Vagina (tissue), 2 donors: ENCODE measurements at regions not wholly inside any gene's neighbourhood (a gene's known extent, or its start where the extent isn't known, plus 50 kb on each side); places are given as distances from the start of the nearest gene placed in this dataset.
A peak's percentile ranks its signal among the peaks of the same experiment; 100 is the strongest.

ENCODE experiments used
- DNase-seq, 2 donors: peaks; one replicate each; pipeline ENCODE4 v3.0.0-alpha.2; 2017; ENCODE audit errors: extremely low spot score in 2 of 2
- H3K27ac ChIP-seq: fragments of 200-600 bp; sonication (generic); one replicate; pipeline ENCODE4 v1.5.1; 2019
- H3K27me3 ChIP-seq: fragments of 200-600 bp; sonication (generic); one replicate; pipeline ENCODE4 v1.5.1; 2019
- H3K36me3 ChIP-seq, 2 donors: fragments of 200-600 bp; sonication (generic); one replicate each; pipeline ENCODE4 v1.5.1; 2017 to 2019
- H3K4me1 ChIP-seq: fragments of 200-600 bp; sonication (generic); one replicate; pipeline ENCODE4 v1.5.1; 2019
- H3K4me3 ChIP-seq, 2 donors: fragments of 200-600 bp; sonication (generic); 1 replicate in 1 of 2; 2 replicates in 1 of 2; pipeline ENCODE4 v1.5.1; 2016 to 2019
- H3K9me3 ChIP-seq: fragments of 200-600 bp; sonication (generic); one replicate; pipeline ENCODE4 v1.5.1; 2019
- CTCF ChIP-seq, 3 experiments: fragments of 450-650 bp in 2 of 3; fragments of 200-600 bp in 1 of 3; sonication (generic) in 1 of 3; IDR thresholded peaks; one replicate each; pipeline ENCODE4 v1.5.1; 2017 to 2019; ENCODE audit warnings: antibody characterized with exemption in 3 of 3, mild to moderate bottlenecking in 2 of 3, moderate library complexity in 2 of 3
- POLR2A ChIP-seq, 2 donors: fragments of 450-650 bp; IDR thresholded peaks; one replicate each; pipeline ENCODE4 v1.6.1; 2017; ENCODE audit warnings: antibody characterized with exemption in 2 of 2, mild to moderate bottlenecking in 2 of 2, moderate library complexity in 2 of 2
- POLR2AphosphoS5 ChIP-seq, 2 donors: sonication (generic); formaldehyde crosslinking; IDR thresholded peaks; one replicate each; pipeline ENCODE4 v1.9.0; 2017; ENCODE audit warnings: antibody characterized with exemption in 2 of 2, mild to moderate bottlenecking in 2 of 2, low read depth in 1 of 2; ENCODE audit not compliant: insufficient read depth in 1 of 2
- intact Hi-C: fragments of 100-400 bp; cut with DNase I; formaldehyde crosslinking; loops from one replicate; pipeline ENCODE4 v1.15.1; 2023

- DNase-seq = no peak
- Histone ChIP-seq H3K9me3 (no peaks in the 10 kb centered on the region), H3K4me3 (no peak overlapping the region), H3K27ac (no peak overlapping the region), H3K27me3 (no peaks in the 10 kb centered on the region), H3K36me3 (no peaks in the 10 kb centered on the region), H3K4me1 (peaks cover 11% of the 10 kb centered on the region)
- TF ChIP-seq POLR2A (IDR thresholded peaks at IDR 0.05) = no peak
- intact Hi-C loops = no loop called here
These were observed 177.3 kb upstream of the CDKN3 start for GRCh38 chr14:54219261-54220070.

GRCh38 chr14:54220071-54220703, 176.6 kb upstream of the CDKN3 start:
- Histone ChIP-seq H3K9me3 (no peaks in the 10 kb centered on the region), H3K4me3 (peak overlapping the region; percentile 15 to 31), H3K27me3 (no peaks in the 10 kb centered on the region), H3K36me3 (no peaks in the 10 kb centered on the region), H3K4me1 (peaks cover 11% of the 10 kb centered on the region), H3K27ac (no peak overlapping the region)
- intact Hi-C loops = no loop called here
- no peak for TF ChIP-seq POLR2A (IDR thresholded peaks at IDR 0.05)
- TF ChIP-seq POLR2AphosphoS5 (IDR thresholded peaks at IDR 0.05; ENCODE audit: insufficient read depth in 1 of 2, low read depth in 1 of 2) = no peak
- TF ChIP-seq CTCF (IDR thresholded peaks at IDR 0.05) = no peak
- no peak for DNase-seq

DNA sequence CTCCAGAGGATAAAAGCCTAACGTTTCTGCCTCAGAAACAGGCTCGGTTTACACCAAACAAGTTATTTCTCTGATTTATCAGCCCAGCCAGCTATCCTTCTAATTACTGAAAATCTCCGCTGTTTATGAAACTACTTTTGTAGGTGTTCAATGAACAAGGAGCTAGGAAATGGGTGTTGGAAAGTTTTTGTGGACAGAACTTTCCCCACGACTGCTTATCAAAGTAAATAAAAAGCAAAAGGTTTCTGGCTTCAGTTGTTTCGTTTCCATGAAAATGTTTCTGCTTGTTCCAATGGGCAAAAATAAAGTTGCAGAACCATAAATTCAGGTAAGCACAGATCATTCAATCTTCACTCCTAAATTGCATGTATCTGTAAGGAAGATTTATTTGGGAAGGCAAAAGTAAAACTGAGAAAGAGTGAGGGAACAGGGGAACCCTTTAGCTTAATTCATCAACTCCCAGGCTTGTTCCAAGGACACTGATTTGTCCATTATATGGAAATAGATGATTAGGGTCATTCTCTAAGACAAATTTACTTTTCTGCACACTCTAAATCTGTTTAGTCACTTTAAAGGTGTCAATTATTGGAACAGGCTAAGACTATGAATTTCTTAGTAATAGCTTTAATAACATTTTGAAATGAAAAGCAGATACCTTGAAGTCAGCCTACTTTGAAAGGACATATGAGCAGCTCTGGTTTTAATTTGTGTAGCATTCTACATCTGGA, 175.9 kb upstream of the CDKN3 start:
- intact Hi-C loops = no loop called here
- no peaks in the 10 kb centered on the region for H3K36me3 ChIP-seq
- H3K9me3 ChIP-seq = no peaks in the 10 kb centered on the region
- no peak for DNase-seq
- no peak overlapping the region for H3K27ac ChIP-seq
- H3K27me3 ChIP-seq = no peaks in the 10 kb centered on the region
- TF ChIP-seq CTCF (IDR thresholded peaks at IDR 0.05) (no peak), POLR2A (IDR thresholded peaks at IDR 0.05) (no peak), POLR2AphosphoS5 (IDR thresholded peaks at IDR 0.05; ENCODE audit: insufficient read depth in 1 of 2, low read depth in 1 of 2) (no peak)
- peak overlapping the region; percentile 15 to 31 for H3K4me3 ChIP-seq
- H3K4me1 ChIP-seq = peaks cover 11% of the 10 kb centered on the region

DNA sequence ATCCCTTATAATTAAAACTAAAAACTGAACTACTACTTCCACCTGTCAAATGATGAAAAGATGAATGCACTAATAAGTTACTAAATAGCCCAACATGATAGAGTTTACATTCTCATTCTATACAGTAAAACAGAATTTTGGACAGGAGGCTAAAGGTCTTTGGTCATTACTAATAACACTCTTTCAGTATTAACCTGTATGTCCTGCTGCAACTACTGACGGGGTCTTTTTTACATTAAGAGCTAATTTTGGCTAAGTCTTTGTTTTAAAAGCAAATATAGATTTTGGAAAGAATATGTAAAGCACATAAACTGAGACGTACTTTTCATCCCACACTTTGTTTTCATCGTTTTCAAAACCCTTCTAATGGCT, 175.4 kb upstream of the CDKN3 start:
- Histone ChIP-seq H3K4me1 (peaks cover 11% of the 10 kb centered on the region), H3K36me3 (no peaks in the 10 kb centered on the region), H3K27ac (no peak overlapping the region), H3K9me3 (no peaks in the 10 kb centered on the region), H3K27me3 (no peaks in the 10 kb centered on the region), H3K4me3 (no peak overlapping the region)
- no peak for TF ChIP-seq POLR2A (IDR thresholded peaks at IDR 0.05)
- TF ChIP-seq POLR2AphosphoS5 (IDR thresholded peaks at IDR 0.05; ENCODE audit: insufficient read depth in 1 of 2, low read depth in 1 of 2) = no peak
- no peak for TF ChIP-seq CTCF (IDR thresholded peaks at IDR 0.05)
- no peak for DNase-seq
- intact Hi-C loops = no loop called here

- no peak overlapping the region for H3K4me3 ChIP-seq
- no peak for TF ChIP-seq CTCF (IDR thresholded peaks at IDR 0.05)
- no peak for TF ChIP-seq POLR2A (IDR thresholded peaks at IDR 0.05)
- no peak for TF ChIP-seq POLR2AphosphoS5 (IDR thresholded peaks at IDR 0.05; ENCODE audit: insufficient read depth in 1 of 2, low read depth in 1 of 2)
- peaks cover 11% of the 10 kb centered on the region for H3K4me1 ChIP-seq
- H3K9me3 ChIP-seq = no peaks in the 10 kb centered on the region
- intact Hi-C loops = no loop called here
- no peak for DNase-seq
- H3K27me3 ChIP-seq = no peaks in the 10 kb centered on the region
- H3K27ac ChIP-seq = no peak overlapping the region
- no peaks in the 10 kb centered on the region for H3K36me3 ChIP-seq
These were observed 174.8 kb upstream of the CDKN3 start for GRCh38 chr14:54221971-54222370.
